HL-60 (cell line): ENCODE measurements at regions not wholly inside any gene's neighbourhood (a gene's known extent, or its start where the extent isn't known, plus 50 kb on each side); places are given as distances from the start of the nearest gene placed in this dataset.

ENCODE experiments used
- TF ChIP-seq, protein P1 (sequence below): IDR thresholded peaks from 2 replicates; pipeline ENCODE4 v1.6.1; 2012; ENCODE audit warnings: low read depth; ENCODE audit not compliant: insufficient replicate concordance
- TF ChIP-seq, protein P2 (sequence below): IDR thresholded peaks from one replicate; pipeline ENCODE4 v1.5.1; 2011; ENCODE audit warnings: low read length, control low read depth, inconsistent platforms; ENCODE audit not compliant: insufficient read depth

DNA sequence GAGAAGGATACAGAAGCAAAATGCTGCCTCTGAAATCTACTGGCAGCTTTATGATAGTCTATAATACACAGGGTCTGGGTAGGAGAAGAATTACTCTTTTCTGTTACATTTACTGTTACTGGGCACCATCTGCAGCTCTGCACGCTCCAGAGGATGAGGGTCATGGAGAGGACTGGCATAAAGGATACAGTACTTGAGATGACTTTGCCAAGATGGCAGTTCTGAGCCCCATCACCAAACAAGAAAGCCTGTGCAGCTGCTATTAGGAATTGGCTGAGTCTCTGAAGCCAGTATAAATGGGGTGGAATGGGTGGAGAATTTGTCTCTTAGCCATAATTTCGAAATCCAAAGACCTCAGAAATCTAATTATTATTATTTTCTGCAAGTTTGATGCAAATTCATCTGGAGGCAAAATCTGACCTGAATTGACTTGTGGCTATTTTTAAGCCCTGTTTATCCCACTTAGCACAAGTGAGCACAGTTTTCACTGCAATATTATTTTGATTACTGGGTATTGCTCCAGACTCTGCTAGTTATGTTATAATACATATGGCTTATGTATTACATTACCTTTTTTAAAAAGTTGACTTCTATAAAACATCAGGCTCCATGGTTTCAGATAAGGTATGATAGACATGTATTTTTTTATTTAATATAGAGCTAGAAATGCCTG lies 579.5 kb downstream of the MBD2 start:
- TF ChIP-seq, protein P1, sequence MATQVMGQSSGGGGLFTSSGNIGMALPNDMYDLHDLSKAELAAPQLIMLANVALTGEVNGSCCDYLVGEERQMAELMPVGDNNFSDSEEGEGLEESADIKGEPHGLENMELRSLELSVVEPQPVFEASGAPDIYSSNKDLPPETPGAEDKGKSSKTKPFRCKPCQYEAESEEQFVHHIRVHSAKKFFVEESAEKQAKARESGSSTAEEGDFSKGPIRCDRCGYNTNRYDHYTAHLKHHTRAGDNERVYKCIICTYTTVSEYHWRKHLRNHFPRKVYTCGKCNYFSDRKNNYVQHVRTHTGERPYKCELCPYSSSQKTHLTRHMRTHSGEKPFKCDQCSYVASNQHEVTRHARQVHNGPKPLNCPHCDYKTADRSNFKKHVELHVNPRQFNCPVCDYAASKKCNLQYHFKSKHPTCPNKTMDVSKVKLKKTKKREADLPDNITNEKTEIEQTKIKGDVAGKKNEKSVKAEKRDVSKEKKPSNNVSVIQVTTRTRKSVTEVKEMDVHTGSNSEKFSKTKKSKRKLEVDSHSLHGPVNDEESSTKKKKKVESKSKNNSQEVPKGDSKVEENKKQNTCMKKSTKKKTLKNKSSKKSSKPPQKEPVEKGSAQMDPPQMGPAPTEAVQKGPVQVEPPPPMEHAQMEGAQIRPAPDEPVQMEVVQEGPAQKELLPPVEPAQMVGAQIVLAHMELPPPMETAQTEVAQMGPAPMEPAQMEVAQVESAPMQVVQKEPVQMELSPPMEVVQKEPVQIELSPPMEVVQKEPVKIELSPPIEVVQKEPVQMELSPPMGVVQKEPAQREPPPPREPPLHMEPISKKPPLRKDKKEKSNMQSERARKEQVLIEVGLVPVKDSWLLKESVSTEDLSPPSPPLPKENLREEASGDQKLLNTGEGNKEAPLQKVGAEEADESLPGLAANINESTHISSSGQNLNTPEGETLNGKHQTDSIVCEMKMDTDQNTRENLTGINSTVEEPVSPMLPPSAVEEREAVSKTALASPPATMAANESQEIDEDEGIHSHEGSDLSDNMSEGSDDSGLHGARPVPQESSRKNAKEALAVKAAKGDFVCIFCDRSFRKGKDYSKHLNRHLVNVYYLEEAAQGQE: no peak
- TF ChIP-seq, protein P2, sequence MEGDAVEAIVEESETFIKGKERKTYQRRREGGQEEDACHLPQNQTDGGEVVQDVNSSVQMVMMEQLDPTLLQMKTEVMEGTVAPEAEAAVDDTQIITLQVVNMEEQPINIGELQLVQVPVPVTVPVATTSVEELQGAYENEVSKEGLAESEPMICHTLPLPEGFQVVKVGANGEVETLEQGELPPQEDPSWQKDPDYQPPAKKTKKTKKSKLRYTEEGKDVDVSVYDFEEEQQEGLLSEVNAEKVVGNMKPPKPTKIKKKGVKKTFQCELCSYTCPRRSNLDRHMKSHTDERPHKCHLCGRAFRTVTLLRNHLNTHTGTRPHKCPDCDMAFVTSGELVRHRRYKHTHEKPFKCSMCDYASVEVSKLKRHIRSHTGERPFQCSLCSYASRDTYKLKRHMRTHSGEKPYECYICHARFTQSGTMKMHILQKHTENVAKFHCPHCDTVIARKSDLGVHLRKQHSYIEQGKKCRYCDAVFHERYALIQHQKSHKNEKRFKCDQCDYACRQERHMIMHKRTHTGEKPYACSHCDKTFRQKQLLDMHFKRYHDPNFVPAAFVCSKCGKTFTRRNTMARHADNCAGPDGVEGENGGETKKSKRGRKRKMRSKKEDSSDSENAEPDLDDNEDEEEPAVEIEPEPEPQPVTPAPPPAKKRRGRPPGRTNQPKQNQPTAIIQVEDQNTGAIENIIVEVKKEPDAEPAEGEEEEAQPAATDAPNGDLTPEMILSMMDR: no peak
